ENCODE measurements at regions not wholly inside any gene's neighbourhood (a gene's known extent, or its start where the extent isn't known, plus 50 kb on each side); places are given as distances from the start of the nearest gene placed in this dataset.

DNA sequence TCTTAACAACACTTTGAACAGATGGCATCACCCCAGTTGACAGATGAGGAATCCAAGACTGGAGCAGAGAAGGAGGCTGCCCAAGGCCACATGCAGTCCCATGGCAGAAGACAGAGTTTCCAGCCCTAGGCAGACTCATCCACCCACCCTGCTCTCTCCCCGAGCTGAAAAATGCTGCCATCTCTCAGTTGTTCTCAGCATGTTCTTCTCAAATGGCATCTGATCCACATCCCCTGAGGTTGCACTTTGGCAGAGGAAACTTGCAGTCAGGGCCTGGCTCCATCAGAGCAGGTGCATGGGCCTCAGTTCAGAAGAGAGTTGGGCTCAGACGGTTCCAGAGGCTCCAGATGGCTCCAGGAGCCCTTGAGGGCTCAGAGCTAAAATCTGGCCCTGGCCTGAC lies 709.4 kb downstream of the MATN1 start:
- no peaks in the 10 kb centered on the region for H3K27me3 ChIP-seq (ENCODE audit: insufficient read depth, low read depth, low read length)
- no peak overlapping the region for H2AFZ ChIP-seq (ENCODE audit: low read depth, low read length)
- H3K4me2 ChIP-seq (ENCODE audit: low read length), result no peak overlapping the region
- H3K27ac ChIP-seq (ENCODE audit: low read length), result no peak overlapping the region
- TF ChIP-seq SMC3 (conservative IDR thresholded peaks at IDR 0.05; ENCODE audit: poor library complexity) (no peak), RAD21 (conservative IDR thresholded peaks at IDR 0.05) (no peak), MXI1 (conservative IDR thresholded peaks at IDR 0.05; ENCODE audit: poor library complexity, severe bottlenecking) (no peak), TAF1 (IDR thresholded peaks at IDR 0.05; ENCODE audit: low read depth) (no peak), POLR2AphosphoS5 (IDR thresholded peaks at IDR 0.05) (no peak), EZH2 (IDR thresholded peaks at IDR 0.05; ENCODE audit: borderline replicate concordance, insufficient read depth, low read length, poor library complexity, severe bottlenecking) (no peak), EP300 (conservative IDR thresholded peaks at IDR 0.05; ENCODE audit: poor library complexity, severe bottlenecking) (no peak)
- TF ChIP-seq, protein P1, sequence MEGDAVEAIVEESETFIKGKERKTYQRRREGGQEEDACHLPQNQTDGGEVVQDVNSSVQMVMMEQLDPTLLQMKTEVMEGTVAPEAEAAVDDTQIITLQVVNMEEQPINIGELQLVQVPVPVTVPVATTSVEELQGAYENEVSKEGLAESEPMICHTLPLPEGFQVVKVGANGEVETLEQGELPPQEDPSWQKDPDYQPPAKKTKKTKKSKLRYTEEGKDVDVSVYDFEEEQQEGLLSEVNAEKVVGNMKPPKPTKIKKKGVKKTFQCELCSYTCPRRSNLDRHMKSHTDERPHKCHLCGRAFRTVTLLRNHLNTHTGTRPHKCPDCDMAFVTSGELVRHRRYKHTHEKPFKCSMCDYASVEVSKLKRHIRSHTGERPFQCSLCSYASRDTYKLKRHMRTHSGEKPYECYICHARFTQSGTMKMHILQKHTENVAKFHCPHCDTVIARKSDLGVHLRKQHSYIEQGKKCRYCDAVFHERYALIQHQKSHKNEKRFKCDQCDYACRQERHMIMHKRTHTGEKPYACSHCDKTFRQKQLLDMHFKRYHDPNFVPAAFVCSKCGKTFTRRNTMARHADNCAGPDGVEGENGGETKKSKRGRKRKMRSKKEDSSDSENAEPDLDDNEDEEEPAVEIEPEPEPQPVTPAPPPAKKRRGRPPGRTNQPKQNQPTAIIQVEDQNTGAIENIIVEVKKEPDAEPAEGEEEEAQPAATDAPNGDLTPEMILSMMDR (IDR thresholded peaks at IDR 0.05; ENCODE audit: poor library complexity, severe bottlenecking), result no peak
- TF ChIP-seq, protein P2, sequence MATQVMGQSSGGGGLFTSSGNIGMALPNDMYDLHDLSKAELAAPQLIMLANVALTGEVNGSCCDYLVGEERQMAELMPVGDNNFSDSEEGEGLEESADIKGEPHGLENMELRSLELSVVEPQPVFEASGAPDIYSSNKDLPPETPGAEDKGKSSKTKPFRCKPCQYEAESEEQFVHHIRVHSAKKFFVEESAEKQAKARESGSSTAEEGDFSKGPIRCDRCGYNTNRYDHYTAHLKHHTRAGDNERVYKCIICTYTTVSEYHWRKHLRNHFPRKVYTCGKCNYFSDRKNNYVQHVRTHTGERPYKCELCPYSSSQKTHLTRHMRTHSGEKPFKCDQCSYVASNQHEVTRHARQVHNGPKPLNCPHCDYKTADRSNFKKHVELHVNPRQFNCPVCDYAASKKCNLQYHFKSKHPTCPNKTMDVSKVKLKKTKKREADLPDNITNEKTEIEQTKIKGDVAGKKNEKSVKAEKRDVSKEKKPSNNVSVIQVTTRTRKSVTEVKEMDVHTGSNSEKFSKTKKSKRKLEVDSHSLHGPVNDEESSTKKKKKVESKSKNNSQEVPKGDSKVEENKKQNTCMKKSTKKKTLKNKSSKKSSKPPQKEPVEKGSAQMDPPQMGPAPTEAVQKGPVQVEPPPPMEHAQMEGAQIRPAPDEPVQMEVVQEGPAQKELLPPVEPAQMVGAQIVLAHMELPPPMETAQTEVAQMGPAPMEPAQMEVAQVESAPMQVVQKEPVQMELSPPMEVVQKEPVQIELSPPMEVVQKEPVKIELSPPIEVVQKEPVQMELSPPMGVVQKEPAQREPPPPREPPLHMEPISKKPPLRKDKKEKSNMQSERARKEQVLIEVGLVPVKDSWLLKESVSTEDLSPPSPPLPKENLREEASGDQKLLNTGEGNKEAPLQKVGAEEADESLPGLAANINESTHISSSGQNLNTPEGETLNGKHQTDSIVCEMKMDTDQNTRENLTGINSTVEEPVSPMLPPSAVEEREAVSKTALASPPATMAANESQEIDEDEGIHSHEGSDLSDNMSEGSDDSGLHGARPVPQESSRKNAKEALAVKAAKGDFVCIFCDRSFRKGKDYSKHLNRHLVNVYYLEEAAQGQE (IDR thresholded peaks at IDR 0.05; ENCODE audit: borderline replicate concordance), result no peak
- peaks cover 9% of the 10 kb centered on the region for H3K9me3 ChIP-seq (ENCODE audit: low read length)
- H3K9ac ChIP-seq (ENCODE audit: low read length), result no peak overlapping the region
- no peaks in the 10 kb centered on the region for H3K36me3 ChIP-seq (ENCODE audit: insufficient read depth, low read length)
- no peaks in the 10 kb centered on the region for H4K20me1 ChIP-seq (ENCODE audit: insufficient read depth)
- no peaks in the 10 kb centered on the region for H3K9me2 ChIP-seq (ENCODE audit: insufficient read depth, low read length)
- no peaks in the 10 kb centered on the region for H3K79me2 ChIP-seq (replicated peaks; ENCODE audit: insufficient read depth, low read length)
- no peak overlapping the region for H3K4me3 ChIP-seq (ENCODE audit: low read length)
- H3F3A ChIP-seq (ENCODE audit: insufficient read depth, low read length, poor library complexity, severe bottlenecking), result no peaks in the 10 kb centered on the region

DNA sequence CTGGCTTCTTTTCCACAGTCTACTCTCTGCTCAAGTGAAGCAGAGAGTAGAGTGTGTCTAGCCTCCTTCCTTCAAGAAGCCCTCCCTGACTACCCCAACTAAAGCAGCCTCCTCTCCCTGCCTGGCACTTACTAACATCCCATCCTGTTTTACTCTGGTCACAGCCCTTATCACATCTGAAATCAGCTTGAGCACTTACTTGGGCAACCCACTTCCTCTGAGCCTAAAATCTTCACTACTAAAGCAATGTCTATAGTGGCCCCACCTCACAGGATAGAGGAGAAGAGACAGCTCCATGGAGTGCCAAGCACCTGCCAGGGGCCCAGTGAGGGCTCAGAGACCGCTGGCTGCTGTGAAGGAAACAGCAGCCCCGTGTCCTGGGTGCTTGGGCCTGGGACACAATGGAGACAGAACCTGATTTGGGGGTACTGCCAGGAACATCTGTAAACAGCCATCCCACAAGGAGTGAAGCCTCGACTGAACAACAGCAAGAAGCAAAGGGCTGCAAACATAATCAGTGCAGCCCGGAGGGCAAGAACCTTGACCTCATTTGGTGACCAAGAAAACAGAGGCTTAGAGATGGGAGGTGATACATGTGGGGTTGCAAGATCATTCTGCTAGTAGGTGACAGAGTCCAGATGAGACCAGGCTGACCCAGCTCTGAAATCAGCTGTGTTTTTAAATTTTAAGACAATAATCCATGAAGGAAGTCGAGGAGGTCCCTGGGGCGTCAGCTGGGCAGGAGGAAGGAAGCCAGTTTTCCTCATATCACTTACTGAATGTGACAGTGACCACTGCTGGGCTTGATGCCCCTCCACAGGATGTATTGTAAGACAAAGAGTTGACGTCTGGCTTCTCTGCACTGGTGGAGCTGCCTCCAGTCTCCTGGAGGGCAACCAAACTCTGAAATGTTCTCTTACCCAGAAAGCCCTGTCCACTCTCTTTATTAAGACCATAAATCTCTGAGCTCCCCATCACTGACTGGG lies 710.6 kb downstream of the MATN1 start:
- no peaks in the 10 kb centered on the region for H3K9me2 ChIP-seq (ENCODE audit: insufficient read depth, low read length)
- no peaks in the 10 kb centered on the region for H3K36me3 ChIP-seq (ENCODE audit: insufficient read depth, low read length)
- no peak overlapping the region for H3K4me3 ChIP-seq (ENCODE audit: low read length)

More for the DNA sequence above, 710.6 kb downstream of the MATN1 start:
- Histone ChIP-seq H3K9me3 (ENCODE audit: low read length) (peaks cover 3% of the 10 kb centered on the region), H4K20me1 (ENCODE audit: insufficient read depth) (no peaks in the 10 kb centered on the region), H3K27ac (ENCODE audit: low read length) (no peak overlapping the region), H2AFZ (ENCODE audit: low read depth, low read length) (no peak overlapping the region), H3K4me2 (ENCODE audit: low read length) (no peak overlapping the region), H3K79me2 (replicated peaks; ENCODE audit: insufficient read depth, low read length) (no peaks in the 10 kb centered on the region), H3K9ac (ENCODE audit: low read length) (no peak overlapping the region), H3F3A (ENCODE audit: insufficient read depth, low read length, poor library complexity, severe bottlenecking) (no peaks in the 10 kb centered on the region), H3K27me3 (ENCODE audit: insufficient read depth, low read depth, low read length) (no peaks in the 10 kb centered on the region)
- TF ChIP-seq EP300 (conservative IDR thresholded peaks at IDR 0.05; ENCODE audit: poor library complexity, severe bottlenecking) (no peak), EZH2 (IDR thresholded peaks at IDR 0.05; ENCODE audit: borderline replicate concordance, insufficient read depth, low read length, poor library complexity, severe bottlenecking) (no peak), SMC3 (conservative IDR thresholded peaks at IDR 0.05; ENCODE audit: poor library complexity) (no peak), MXI1 (conservative IDR thresholded peaks at IDR 0.05; ENCODE audit: poor library complexity, severe bottlenecking) (no peak), TAF1 (IDR thresholded peaks at IDR 0.05; ENCODE audit: low read depth) (no peak)
- TF ChIP-seq, protein P1 (IDR thresholded peaks at IDR 0.05; ENCODE audit: poor library complexity, severe bottlenecking), result no peak
- TF ChIP-seq, protein P2 (IDR thresholded peaks at IDR 0.05; ENCODE audit: borderline replicate concordance), result no peak

All from neural cell (in vitro differentiated cells).